OCI-LY7 (cell line): ENCODE measurements at regions not wholly inside any gene's neighbourhood (a gene's known extent, or its start where the extent isn't known, plus 50 kb on each side); places are given as distances from the start of the nearest gene placed in this dataset.

Source experiments
- BruUV-seq: library from RNA; stranded (reverse); fragments of 400-500 nt; replicated peaks from 2 replicates; lab custom pipeline; 2021; lab: Mats Ljungman, UMichigan
- CTCF ChIA-PET: fragments of 300-600 bp; sonication (Branson Sonifier 250); formaldehyde crosslinking; loops from one replicate; lab custom pipeline; 2022; ENCODE audit warnings: antibody characterized with exemption; ENCODE audit not compliant: unreplicated experiment; lab: Charles Lee
- POLR2A ChIA-PET: fragments of 300-600 bp; sonication (Branson Sonifier 250); formaldehyde crosslinking; loops from one replicate; lab custom pipeline; 2022; ENCODE audit warnings: antibody characterized with exemption; lab: Charles Lee
- DNase-seq: peaks from one replicate; pipeline ENCODE4 v3.0.0-alpha.2; 2015; ENCODE audit warnings: low spot score
- H2AFZ ChIP-seq: fragments of 200-600 bp; sonication (generic), shearing (Covaris generic); 2 replicates; pipeline ENCODE4 v1.6.1; 2014; ENCODE audit warnings: mild to moderate bottlenecking, antibody characterized with exemption, low read length, moderate library complexity
- H3K27ac ChIP-seq: fragments of 200-600 bp; sonication (generic); 2 replicates; pipeline ENCODE4 v1.5.1; 2014; ENCODE audit warnings: mixed run types, low read depth, mild to moderate bottlenecking, moderate library complexity, low read length, inconsistent platforms; ENCODE audit not compliant: poor library complexity, severe bottlenecking
- H3K36me3 ChIP-seq: fragments of 200-600 bp; sonication (generic); 2 replicates; pipeline ENCODE4 v1.6.1; 2014; ENCODE audit warnings: mild to moderate bottlenecking, antibody characterized with exemption, low read length, moderate library complexity, mixed read lengths; ENCODE audit not compliant: insufficient read depth
- H3K4me1 ChIP-seq: fragments of 200-600 bp; sonication (generic); 2 replicates; pipeline ENCODE4 v1.5.1; 2014; ENCODE audit warnings: mild to moderate bottlenecking, low read length; ENCODE audit not compliant: insufficient read depth, poor library complexity, severe bottlenecking
- H3K4me2 ChIP-seq: fragments of 200-600 bp; sonication (generic); 2 replicates; pipeline ENCODE4 v1.6.1; 2014; ENCODE audit warnings: mild to moderate bottlenecking, low read length
- H3K4me3 ChIP-seq: fragments of 200-600 bp; sonication (generic); 2 replicates; pipeline ENCODE4 v1.5.1; 2014; ENCODE audit warnings: mild to moderate bottlenecking, low read depth, low read length; ENCODE audit not compliant: poor library complexity, severe bottlenecking
- H3K79me2 ChIP-seq: fragments of 200-600 bp; sonication (generic); 2 replicates; pipeline ENCODE4 v1.6.1; 2016; ENCODE audit warnings: low read depth, mild to moderate bottlenecking, low read length, moderate library complexity, mixed read lengths; ENCODE audit not compliant: insufficient read depth
- H3K9me2 ChIP-seq: fragments of 200-600 bp; sonication (generic); 2 replicates; pipeline ENCODE4 v1.6.1; 2016; ENCODE audit warnings: mild to moderate bottlenecking, low read length, mixed read lengths; ENCODE audit not compliant: insufficient read depth
- H3K9me3 ChIP-seq: fragments of 200-600 bp; sonication (generic); 2 replicates; pipeline ENCODE4 v1.6.1; 2014; ENCODE audit warnings: mild to moderate bottlenecking, mixed run types, low read length, mixed read lengths
- H4K20me1 ChIP-seq: fragments of 200-600 bp; sonication (generic); 2 replicates; pipeline ENCODE4 v1.6.1; 2014; ENCODE audit warnings: mild to moderate bottlenecking, antibody characterized with exemption, low read length, moderate library complexity, mixed read lengths; ENCODE audit not compliant: insufficient read depth
- EZH2phosphoT487 ChIP-seq: fragments of 200-600 bp; sonication (generic); IDR thresholded peaks from 2 replicates; pipeline ENCODE4 v1.6.1; 2018; ENCODE audit warnings: low read depth, borderline replicate concordance, mild to moderate bottlenecking, mixed run types, antibody characterized with exemption, low read length, moderate library complexity, mixed read lengths
- intact Hi-C: fragments of 100-400 bp; cut with micrococcal nuclease; formaldehyde crosslinking; loops from one replicate; pipeline ENCODE4 v1.10.0; 2022; ENCODE audit not compliant: unreplicated experiment
- TF ChIP-seq, protein P1 (sequence below): fragments of 200-600 bp; sonication (generic); conservative IDR thresholded peaks from 2 replicates; pipeline ENCODE4 v1.5.1; 2014; ENCODE audit warnings: mild to moderate bottlenecking, antibody characterized with exemption, low read length, moderate library complexity, mixed read lengths

- BruUV-seq, result no TSS peak
- intact Hi-C loops, result no loop called here
- peaks cover 7% of the 10 kb centered on the region; the same call in 1 of the 2 replicates for H3K79me2 ChIP-seq
These were observed 251.5 kb upstream of the STARD13 start for GRCh38 chr13:33537026-33537425.

GRCh38 chr13:33537676-33538075 is 252.1 kb upstream of the STARD13 start:
- Histone ChIP-seq H3K9me3 (no peaks in the 10 kb centered on the region), H4K20me1 (no peaks in the 10 kb centered on the region), H3K79me2 (peaks cover 7% of the 10 kb centered on the region; the same call in 1 of the 2 replicates), H3K9me2 (no peaks in the 10 kb centered on the region), H3K27ac (no peak overlapping the region), H3K36me3 (no peaks in the 10 kb centered on the region), H3K4me2 (peak overlapping the region; percentile 44; the same call in 1 of the 2 replicates), H3K4me1 (peaks cover 37% of the 10 kb centered on the region), H3K4me3 (no peak overlapping the region), H2AFZ (peak overlapping the region; percentile 84)
- no peak for TF ChIP-seq EZH2phosphoT487
- ChIA-PET POLR2A (interaction anchor here (0.7 to 1.9 kb wide), 3 partner anchors 15 to 498 kb away, joined by 3 to 8 read pairs (median 3); no protein-coding TSS in a partner anchor), CTCF (no interaction called here)
- intact Hi-C loops, result no loop called here
- DNase-seq, result no peak
- BruUV-seq, result no TSS peak

More at GRCh38 chr13:33537026-33537425, 251.5 kb upstream of the STARD13 start:
- DNase-seq, result no peak
- Histone ChIP-seq H3K9me2 (no peaks in the 10 kb centered on the region), H2AFZ (peak overlapping the region; percentile 84; the same call in 1 of the 2 replicates), H3K4me1 (peaks cover 37% of the 10 kb centered on the region), H4K20me1 (no peaks in the 10 kb centered on the region), H3K36me3 (no peaks in the 10 kb centered on the region), H3K27ac (no peak overlapping the region), H3K4me3 (no peak overlapping the region), H3K4me2 (0 out of 2 replicates have a peak overlapping the region, but pooled peaks have one; percentile 6), H3K9me3 (no peaks in the 10 kb centered on the region)
- CTCF ChIA-PET, result no interaction called here
- POLR2A ChIA-PET, result interaction anchor here (1.0 to 1.9 kb wide), 2 partner anchors 16 to 187 kb away, joined by 3 to 8 read pairs; no protein-coding TSS in a partner anchor
- TF ChIP-seq, protein P1, sequence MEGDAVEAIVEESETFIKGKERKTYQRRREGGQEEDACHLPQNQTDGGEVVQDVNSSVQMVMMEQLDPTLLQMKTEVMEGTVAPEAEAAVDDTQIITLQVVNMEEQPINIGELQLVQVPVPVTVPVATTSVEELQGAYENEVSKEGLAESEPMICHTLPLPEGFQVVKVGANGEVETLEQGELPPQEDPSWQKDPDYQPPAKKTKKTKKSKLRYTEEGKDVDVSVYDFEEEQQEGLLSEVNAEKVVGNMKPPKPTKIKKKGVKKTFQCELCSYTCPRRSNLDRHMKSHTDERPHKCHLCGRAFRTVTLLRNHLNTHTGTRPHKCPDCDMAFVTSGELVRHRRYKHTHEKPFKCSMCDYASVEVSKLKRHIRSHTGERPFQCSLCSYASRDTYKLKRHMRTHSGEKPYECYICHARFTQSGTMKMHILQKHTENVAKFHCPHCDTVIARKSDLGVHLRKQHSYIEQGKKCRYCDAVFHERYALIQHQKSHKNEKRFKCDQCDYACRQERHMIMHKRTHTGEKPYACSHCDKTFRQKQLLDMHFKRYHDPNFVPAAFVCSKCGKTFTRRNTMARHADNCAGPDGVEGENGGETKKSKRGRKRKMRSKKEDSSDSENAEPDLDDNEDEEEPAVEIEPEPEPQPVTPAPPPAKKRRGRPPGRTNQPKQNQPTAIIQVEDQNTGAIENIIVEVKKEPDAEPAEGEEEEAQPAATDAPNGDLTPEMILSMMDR, result no peak
- TF ChIP-seq EZH2phosphoT487, result no peak

GRCh38 chr13:33541456-33541855 is 255.9 kb upstream of the STARD13 start:
- Histone ChIP-seq H3K27ac (peak overlapping the region; percentile 98), H2AFZ (peak overlapping the region; percentile 83; the same call in 1 of the 2 replicates), H3K9me2 (no peaks in the 10 kb centered on the region), H3K4me2 (peak overlapping the region; percentile 86), H3K4me1 (peaks cover 61% of the 10 kb centered on the region), H3K9me3 (peaks cover 9% of the 10 kb centered on the region; the same call in 1 of the 2 replicates), H4K20me1 (no peaks in the 10 kb centered on the region), H3K79me2 (peaks cover 7% of the 10 kb centered on the region; the same call in 1 of the 2 replicates), H3K36me3 (no peaks in the 10 kb centered on the region), H3K4me3 (peak overlapping the region; percentile 80)
- no peak for TF ChIP-seq EZH2phosphoT487
- TF ChIP-seq, protein P1, result no peak
- ChIA-PET CTCF (interaction anchor here (0.6 kb wide), 1 partner anchor 334 kb away, joined by 4 read pairs; no protein-coding TSS in a partner anchor), POLR2A (interaction anchor here (0.8 kb wide), 2 partner anchors 174 to 278 kb away, joined by 3 to 4 read pairs; no protein-coding TSS in a partner anchor)
- DNase-seq, result no peak
- intact Hi-C loops, result loop anchor here (10.0 kb wide), 2 partner anchors 897 to 1507 kb away; partner anchors contain the start of gene FRY
- BruUV-seq, result no TSS peak
